ENCODE measurements at regions not wholly inside any gene's neighbourhood (a gene's known extent, or its start where the extent isn't known, plus 50 kb on each side); places are given as distances from the start of the nearest gene placed in this dataset.

DNA sequence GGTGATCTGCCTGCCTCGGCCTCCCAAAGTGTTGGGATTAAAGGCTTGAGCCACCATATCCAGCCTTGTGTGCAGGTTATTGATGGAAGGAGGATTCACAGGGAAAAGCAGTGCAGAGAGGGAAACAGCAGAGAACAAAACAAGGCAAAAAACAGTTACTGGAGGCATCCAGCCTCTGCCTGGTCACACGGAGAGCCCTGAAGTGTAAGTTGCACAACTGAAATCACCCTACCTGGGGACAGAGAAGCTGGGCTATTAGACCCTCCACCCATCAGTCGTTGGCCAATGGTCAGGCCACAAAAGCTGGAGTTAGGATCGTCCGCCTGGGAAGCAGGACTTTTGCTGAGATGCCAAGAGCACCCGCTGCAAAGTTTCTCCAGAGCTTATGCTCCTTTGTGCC is 57.9 kb upstream of the BCO1 start:
- TF ChIP-seq POLR2A (IDR thresholded peaks at IDR 0.05): no peak
- TF ChIP-seq, protein P1, sequence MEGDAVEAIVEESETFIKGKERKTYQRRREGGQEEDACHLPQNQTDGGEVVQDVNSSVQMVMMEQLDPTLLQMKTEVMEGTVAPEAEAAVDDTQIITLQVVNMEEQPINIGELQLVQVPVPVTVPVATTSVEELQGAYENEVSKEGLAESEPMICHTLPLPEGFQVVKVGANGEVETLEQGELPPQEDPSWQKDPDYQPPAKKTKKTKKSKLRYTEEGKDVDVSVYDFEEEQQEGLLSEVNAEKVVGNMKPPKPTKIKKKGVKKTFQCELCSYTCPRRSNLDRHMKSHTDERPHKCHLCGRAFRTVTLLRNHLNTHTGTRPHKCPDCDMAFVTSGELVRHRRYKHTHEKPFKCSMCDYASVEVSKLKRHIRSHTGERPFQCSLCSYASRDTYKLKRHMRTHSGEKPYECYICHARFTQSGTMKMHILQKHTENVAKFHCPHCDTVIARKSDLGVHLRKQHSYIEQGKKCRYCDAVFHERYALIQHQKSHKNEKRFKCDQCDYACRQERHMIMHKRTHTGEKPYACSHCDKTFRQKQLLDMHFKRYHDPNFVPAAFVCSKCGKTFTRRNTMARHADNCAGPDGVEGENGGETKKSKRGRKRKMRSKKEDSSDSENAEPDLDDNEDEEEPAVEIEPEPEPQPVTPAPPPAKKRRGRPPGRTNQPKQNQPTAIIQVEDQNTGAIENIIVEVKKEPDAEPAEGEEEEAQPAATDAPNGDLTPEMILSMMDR (IDR thresholded peaks at IDR 0.05 in 4 of 5, conservative IDR thresholded peaks at IDR 0.05 in 1 of 5): no peak

All from gastrocnemius medialis (tissue), 4 donors.